ENCODE measurements at regions not wholly inside any gene's neighbourhood (a gene's known extent, or its start where the extent isn't known, plus 50 kb on each side); places are given as distances from the start of the nearest gene placed in this dataset.

- BruUV-seq (replicated peaks) = no TSS peak
- DNase-seq (ENCODE audit: low read depth, low spot score) (no peak), FAIRE-seq (no peak)
- dilution Hi-C loops (cut with MboI; ENCODE audit: extremely low pct_ligation_motif_present, low sequenced_read_pairs) (no loop called here), intact Hi-C loops (cut with micrococcal nuclease) (no loop called here)
- TF ChIP-seq MAX (IDR thresholded peaks at IDR 0.05; ENCODE audit: insufficient read depth, insufficient read length) = no peak
- no peak for TF ChIP-seq MYC (IDR thresholded peaks at IDR 0.05; ENCODE audit: low read depth, low read length)
- TF ChIP-seq POLR2AphosphoS5 (IDR thresholded peaks at IDR 0.05; ENCODE audit: insufficient read depth, low read depth, low read length) = no peak
- no peak for TF ChIP-seq JUN (IDR thresholded peaks at IDR 0.05; ENCODE audit: borderline replicate concordance, insufficient read depth, insufficient read length, low read depth)
- no peak for TF ChIP-seq POLR2A (IDR thresholded peaks at IDR 0.05; ENCODE audit: low read depth, low read length)
- no peak for TF ChIP-seq GATA2 (IDR thresholded peaks at IDR 0.05; ENCODE audit: insufficient read depth, insufficient read length, low read depth, low read length)
- TF ChIP-seq FOS (IDR thresholded peaks at IDR 0.05; ENCODE audit: borderline replicate concordance, insufficient read depth, low read length) = no peak
- TF ChIP-seq EZH2 (IDR thresholded peaks at IDR 0.05; ENCODE audit: borderline replicate concordance, low read depth, low read length, severe bottlenecking) = no peak
- no peak for TF ChIP-seq CTCF (IDR thresholded peaks at IDR 0.05; ENCODE audit: extremely low read depth in 1 of 2, insufficient read depth in 1 of 2, low read depth in 1 of 2, low read length in 2 of 2)
- CTCF ChIA-PET = no interaction called here
- H3K27ac ChIP-seq (ENCODE audit: insufficient read depth, low read depth, low read length) = no peak overlapping the region
- H3K36me3 ChIP-seq (ENCODE audit: control insufficient read depth in 2 of 2, extremely low read depth in 1 of 2, insufficient read depth in 2 of 2, low read length in 2 of 2) = no peaks in the 10 kb centered on the region
- no peaks in the 10 kb centered on the region for H4K20me1 ChIP-seq (replicated peaks; ENCODE audit: control insufficient read depth, extremely low read depth, insufficient read depth, low read length)
- no peak overlapping the region for H2AFZ ChIP-seq (ENCODE audit: low read depth, low read length)
- H3K4me2 ChIP-seq (ENCODE audit: insufficient read depth, low read length) = no peak overlapping the region
- H3K9me3 ChIP-seq (replicated peaks; ENCODE audit: control insufficient read depth, insufficient read depth, low read length) = no peaks in the 10 kb centered on the region
- no peaks in the 10 kb centered on the region for H3K79me2 ChIP-seq (ENCODE audit: control insufficient read depth, insufficient read depth, low read length)
- no peaks in the 10 kb centered on the region for H3K4me1 ChIP-seq (ENCODE audit: control insufficient read depth, extremely low read depth, insufficient read depth, low read length)
- no peak overlapping the region for H3K9ac ChIP-seq (replicated peaks; ENCODE audit: extremely low read depth, insufficient read depth, low read length)
- POLR2A ChIA-PET = no interaction called here
- H3K9me1 ChIP-seq (replicated peaks; ENCODE audit: control insufficient read depth, extremely low read depth, insufficient read depth, low read length) = no peaks in the 10 kb centered on the region
- H3K27me3 ChIP-seq (ENCODE audit: control insufficient read depth in 2 of 2, insufficient read depth in 2 of 2, low read length in 2 of 2) = peaks cover 0 to 3% of the 10 kb centered on the region in 2 experiments
- no peak overlapping the region for H3K4me3 ChIP-seq (replicated peaks in 1 of 3; ENCODE audit: insufficient read depth in 1 of 3, low read depth in 1 of 3, low read length in 3 of 3)
These were observed 283.1 kb upstream of the SSTR1 start for GRCh38 chr14:37924622-37925021.
